Brain microvascular endothelial cell (primary cell): ENCODE measurements at regions not wholly inside any gene's neighbourhood (a gene's known extent, or its start where the extent isn't known, plus 50 kb on each side); places are given as distances from the start of the nearest gene placed in this dataset.

Experiments used
- DNase-seq: peaks from one replicate; pipeline ENCODE4 v3.0.0-alpha.2; 2020
- H3K27ac ChIP-seq: fragments of 250-450 bp; sonication (Bioruptor Pico); 2 replicates; pipeline ENCODE4 v1.5.1; 2020; ENCODE audit warnings: mild to moderate bottlenecking, moderate library complexity
- H3K27me3 ChIP-seq: fragments of 250-450 bp; sonication (Bioruptor Pico); replicated peaks from 2 replicates; pipeline ENCODE4 v1.5.1; 2020; ENCODE audit warnings: mild to moderate bottlenecking
- H3K36me3 ChIP-seq: fragments of 250-450 bp; sonication (Bioruptor Pico); replicated peaks from 2 replicates; pipeline ENCODE4 v1.5.1; 2020; ENCODE audit warnings: mild to moderate bottlenecking
- H3K4me3 ChIP-seq: 2 replicates; pipeline ENCODE4 v1.5.1; 2011; ENCODE audit warnings: low read depth, mild to moderate bottlenecking, control low read depth, low read length, moderate library complexity
- in situ Hi-C: cut with HindIII; loops from 2 replicates; pipeline ENCODE4 v1.10.0; 2017; ENCODE audit warnings: low sequenced_read_pairs, low pct_ligation_motif_present
- TF ChIP-seq, protein P1 (sequence below): IDR thresholded peaks from 2 replicates; pipeline ENCODE4 v1.5.1; 2011; ENCODE audit warnings: low read depth, mild to moderate bottlenecking, moderate library complexity, low read length, control low read depth, inconsistent platforms; ENCODE audit errors: missing control alignments

DNA sequence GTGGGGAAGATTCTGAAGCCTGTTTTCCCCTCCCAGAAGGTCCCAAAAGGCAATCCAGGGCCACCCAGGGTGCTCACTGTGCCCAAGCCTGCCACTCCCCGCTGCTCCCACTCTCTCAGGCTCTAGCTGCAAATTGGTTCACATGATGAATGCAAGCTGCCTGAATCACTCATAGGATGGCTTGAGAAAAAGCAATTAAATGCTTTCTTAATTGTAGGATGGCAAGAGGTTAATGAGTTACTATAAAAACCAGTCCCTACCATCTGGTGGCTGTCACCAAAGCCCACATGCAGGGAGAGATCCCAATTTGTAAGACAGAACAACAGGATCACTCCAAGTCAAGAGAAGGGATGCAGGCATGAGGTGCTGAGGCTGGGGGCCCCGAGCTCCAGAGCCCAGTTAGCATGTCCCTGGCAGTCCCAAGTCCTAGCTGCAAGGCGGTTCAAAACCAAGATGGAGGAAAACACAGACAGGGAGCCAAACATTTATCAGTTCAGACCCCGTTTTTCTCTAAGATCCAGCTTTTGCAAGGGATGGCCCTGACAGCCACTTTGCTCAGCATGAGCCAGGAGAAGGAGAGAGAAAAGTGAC lies 207.1 kb downstream of the UACA start:
- DNase-seq = no peak
- Histone ChIP-seq H3K4me3 (no peak overlapping the region), H3K27me3 (peaks cover 10% of the 10 kb centered on the region), H3K36me3 (no peaks in the 10 kb centered on the region), H3K27ac (no peak overlapping the region)
- in situ Hi-C loops = no loop called here
- TF ChIP-seq, protein P1, sequence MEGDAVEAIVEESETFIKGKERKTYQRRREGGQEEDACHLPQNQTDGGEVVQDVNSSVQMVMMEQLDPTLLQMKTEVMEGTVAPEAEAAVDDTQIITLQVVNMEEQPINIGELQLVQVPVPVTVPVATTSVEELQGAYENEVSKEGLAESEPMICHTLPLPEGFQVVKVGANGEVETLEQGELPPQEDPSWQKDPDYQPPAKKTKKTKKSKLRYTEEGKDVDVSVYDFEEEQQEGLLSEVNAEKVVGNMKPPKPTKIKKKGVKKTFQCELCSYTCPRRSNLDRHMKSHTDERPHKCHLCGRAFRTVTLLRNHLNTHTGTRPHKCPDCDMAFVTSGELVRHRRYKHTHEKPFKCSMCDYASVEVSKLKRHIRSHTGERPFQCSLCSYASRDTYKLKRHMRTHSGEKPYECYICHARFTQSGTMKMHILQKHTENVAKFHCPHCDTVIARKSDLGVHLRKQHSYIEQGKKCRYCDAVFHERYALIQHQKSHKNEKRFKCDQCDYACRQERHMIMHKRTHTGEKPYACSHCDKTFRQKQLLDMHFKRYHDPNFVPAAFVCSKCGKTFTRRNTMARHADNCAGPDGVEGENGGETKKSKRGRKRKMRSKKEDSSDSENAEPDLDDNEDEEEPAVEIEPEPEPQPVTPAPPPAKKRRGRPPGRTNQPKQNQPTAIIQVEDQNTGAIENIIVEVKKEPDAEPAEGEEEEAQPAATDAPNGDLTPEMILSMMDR = no peak

DNA sequence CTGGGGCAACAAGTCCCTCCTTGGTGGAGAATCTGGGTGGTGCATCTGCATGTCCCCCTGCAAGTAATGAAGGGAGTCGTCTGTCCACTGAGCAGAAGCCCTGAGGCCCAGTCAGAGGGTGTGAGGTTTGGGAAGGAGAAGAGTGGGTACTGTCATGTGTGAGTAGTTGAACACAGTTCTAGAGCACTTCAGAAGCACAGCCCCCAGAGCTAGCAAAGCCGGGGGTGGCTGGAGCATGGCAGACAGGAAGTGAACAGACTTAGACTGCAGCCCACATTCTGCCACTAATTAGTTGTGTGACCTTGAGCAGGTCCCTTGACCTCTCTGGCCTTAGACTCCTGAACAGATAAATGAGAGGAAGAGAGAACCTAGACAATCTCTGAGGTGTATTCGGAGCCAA lies 207.6 kb downstream of the UACA start:
- in situ Hi-C loops = no loop called here
- Histone ChIP-seq H3K27ac (no peak overlapping the region), H3K27me3 (peaks cover 10% of the 10 kb centered on the region), H3K4me3 (no peak overlapping the region), H3K36me3 (no peaks in the 10 kb centered on the region)
- TF ChIP-seq, protein P1 = no peak
- no peak for DNase-seq

DNA sequence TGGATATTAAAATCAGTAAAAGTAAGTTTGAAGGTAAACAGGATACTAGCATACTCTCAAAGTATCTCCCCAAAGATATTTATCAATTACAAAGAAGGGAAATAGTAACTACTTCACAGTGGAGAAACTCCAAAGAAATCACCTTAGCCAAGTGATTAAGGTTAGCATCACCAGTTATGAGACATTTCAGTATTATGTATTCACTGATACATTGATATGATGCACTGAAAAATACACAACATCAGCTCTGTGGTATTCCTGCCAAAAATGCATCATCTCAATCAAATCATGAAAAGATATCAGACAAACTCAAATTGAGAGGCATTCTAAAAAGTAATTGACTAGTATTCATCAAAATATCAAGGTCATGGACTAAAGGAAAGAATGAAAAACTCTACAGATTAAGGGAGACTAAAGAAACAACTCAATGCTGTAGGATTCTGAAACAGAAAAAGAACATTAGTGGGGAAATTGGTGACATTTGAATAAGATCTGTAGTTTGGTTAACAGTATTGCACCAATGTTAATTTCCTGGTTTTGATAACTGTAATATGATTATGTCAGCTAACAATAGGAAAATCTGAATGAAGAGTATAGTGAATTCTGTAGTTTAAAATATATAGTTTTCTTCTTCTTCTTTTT lies 215.4 kb downstream of the UACA start:
- no peaks in the 10 kb centered on the region for H3K36me3 ChIP-seq
- no peak overlapping the region for H3K27ac ChIP-seq
- TF ChIP-seq, protein P1 = no peak
- in situ Hi-C loops = no loop called here
- no peak for DNase-seq
- H3K4me3 ChIP-seq = no peak overlapping the region
- H3K27me3 ChIP-seq = peaks cover 8% of the 10 kb centered on the region

DNA sequence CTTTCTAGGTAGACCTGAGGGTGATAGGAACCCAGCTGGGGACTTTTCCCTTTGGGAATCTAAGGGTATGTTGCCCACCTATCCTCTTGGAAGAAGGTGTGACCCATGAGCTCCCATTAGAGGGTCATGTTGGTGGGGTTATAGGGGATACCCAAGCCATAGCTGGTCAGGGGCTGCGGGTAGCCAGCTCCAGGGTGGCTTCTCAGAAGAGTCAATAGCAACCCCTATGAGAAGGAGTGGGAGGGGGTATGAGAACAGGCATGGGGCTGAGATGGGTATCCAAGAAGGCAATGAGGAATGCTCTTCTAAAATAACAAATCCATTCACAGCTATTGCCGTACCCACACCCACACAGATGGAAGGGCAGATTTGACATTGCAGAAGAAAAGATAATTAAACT lies 217.8 kb downstream of the UACA start:
- peaks cover 26% of the 10 kb centered on the region for H3K27me3 ChIP-seq
- in situ Hi-C loops = no loop called here
- H3K4me3 ChIP-seq = no peak overlapping the region
- H3K36me3 ChIP-seq = no peaks in the 10 kb centered on the region
- no peak overlapping the region for H3K27ac ChIP-seq
- TF ChIP-seq, protein P1 = no peak
- DNase-seq = no peak

DNA sequence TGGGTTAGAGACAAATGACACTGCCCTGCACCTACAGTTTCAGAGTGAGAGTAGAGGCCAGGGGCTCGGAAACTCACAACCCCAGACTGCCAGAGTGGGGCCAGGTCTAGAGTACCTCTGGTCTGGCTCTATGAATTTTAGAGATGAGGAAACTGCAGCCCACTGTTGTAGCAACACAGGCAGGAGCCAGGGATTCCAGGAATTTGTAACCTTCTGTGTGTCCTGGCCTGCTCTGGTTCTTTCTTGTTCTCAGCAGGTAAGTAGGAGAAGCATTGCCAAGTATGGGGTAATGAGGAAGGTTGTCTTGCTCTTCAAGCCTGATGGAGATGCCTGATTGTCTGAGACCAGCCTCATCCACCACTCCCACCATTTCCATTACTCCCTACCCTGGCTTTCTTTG lies 221.8 kb downstream of the UACA start:
- in situ Hi-C loops = no loop called here

More for the DNA sequence above, 221.8 kb downstream of the UACA start:
- H3K27me3 ChIP-seq = peaks cover 41% of the 10 kb centered on the region
- H3K4me3 ChIP-seq = no peak overlapping the region
- H3K36me3 ChIP-seq = no peaks in the 10 kb centered on the region
- no peak overlapping the region for H3K27ac ChIP-seq
- TF ChIP-seq, protein P1 = no peak
- no peak for DNase-seq
